T-helper 22 cell (primary cell): ENCODE measurements at regions not wholly inside any gene's neighbourhood (a gene's known extent, or its start where the extent isn't known, plus 50 kb on each side); places are given as distances from the start of the nearest gene placed in this dataset.

Experiments
- DNase-seq: peaks from one replicate; pipeline ENCODE4 v3.0.0-alpha.2; 2020; ENCODE audit warnings: low read depth

- no peak for DNase-seq
These were observed 359.4 kb downstream of the CSNK1G3 start for GRCh38 chr5:123871373-123871772.

DNA sequence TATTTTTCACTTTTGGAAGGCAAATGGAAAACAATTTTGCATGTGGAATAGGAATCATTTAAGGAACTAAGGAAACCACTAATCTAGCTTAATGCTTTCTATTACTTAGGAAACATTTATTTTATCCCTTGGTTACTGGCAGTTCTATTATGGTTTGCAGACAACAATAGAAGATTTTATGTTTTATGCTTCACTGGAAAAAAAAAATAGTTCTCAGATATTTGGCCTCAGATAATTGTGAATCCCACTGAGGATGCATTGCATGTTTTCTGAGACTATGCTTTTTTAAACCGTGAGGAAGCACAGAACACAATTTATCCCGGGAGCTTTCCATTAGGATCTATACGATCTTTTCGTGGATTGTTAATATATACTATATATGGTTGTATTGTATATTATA is 356.9 kb downstream of the CSNK1G3 start:
- no peak for DNase-seq

DNA sequence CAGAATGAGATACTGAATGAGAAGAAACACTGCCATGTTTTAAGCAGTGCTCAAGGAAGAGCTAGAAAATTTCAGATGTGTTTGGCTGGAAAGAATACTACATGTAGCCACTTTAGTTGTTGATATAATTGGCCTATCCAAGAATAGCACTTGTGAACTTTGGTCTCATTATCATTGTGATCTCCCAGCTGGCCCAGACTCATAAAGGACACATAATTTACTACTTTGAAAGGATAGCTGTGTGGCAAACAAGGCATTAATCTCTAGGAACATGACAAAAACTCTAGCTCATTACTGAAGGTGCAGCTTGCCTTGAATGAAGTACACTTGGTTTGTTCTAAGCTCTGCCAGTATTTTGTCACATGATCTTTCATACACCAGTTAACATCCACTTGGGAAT is 356.3 kb downstream of the CSNK1G3 start:
- DNase-seq, result no peak

DNA sequence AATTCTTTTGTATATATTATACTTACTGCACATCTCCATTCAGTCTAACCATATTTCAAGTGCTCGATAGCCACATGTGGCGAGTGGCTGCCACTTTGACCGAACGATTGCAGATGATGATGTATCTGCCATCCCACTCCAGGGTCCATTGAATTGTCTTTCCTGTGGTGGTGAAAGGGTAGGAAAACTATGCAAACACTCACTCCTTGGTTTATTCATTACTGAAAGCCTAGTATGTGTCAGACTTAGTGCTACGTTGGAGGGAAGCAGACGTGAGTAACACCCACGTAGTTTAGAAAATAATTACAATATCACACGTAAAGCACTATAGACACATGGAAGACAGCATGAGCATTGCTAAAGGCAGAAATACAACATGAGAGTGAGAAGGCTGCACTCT is 353.7 kb downstream of the CSNK1G3 start:
- DNase-seq, result no peak

DNA sequence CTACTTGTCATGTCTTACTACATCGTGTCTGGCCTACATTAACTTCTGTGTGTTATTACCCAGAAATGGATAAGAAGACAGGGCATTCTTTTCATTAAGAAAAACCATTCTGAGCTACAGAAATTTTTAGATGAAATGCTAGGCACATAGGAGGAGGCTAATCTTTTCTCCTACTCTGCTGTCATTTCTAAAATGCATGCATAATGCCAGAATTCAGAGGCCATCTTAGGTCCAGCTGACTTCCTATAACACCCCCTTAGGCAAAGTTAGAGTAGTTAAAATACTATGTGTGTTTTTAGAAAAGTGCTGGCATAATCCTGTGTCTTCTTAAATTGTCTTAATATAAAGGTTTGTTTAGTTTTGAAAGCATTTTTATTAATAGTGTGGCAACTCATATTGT is 352.6 kb downstream of the CSNK1G3 start:
- no peak for DNase-seq

DNA sequence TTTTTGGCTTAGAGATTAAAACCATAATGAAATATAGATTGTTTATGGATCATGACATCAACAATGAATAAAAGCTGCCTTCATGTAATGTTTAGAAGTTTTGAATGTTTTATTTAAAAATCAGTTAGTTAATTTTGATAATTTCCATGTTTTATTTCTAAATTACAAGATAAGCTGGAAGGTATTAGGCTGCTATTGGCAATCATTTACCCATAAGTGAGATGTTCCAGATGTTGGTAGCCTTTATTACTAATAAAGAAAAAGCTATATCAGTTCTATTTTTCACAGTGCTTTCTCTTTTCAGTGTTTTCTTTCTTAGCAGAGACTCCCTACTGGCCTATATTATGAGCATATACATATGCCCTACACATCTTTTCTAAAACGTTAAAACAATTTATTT is 347.0 kb downstream of the CSNK1G3 start:
- DNase-seq, result no peak

- no peak for DNase-seq
These were observed 344.8 kb downstream of the CSNK1G3 start for GRCh38 chr5:123856766-123857165.

GRCh38 chr5:123855609-123856008 is 343.6 kb downstream of the CSNK1G3 start:
- DNase-seq, result no peak

GRCh38 chr5:123845356-123846100 is 333.6 kb downstream of the CSNK1G3 start:
- DNase-seq, result no peak

GRCh38 chr5:123844873-123845272 is 332.9 kb downstream of the CSNK1G3 start:
- DNase-seq, result no peak

DNA sequence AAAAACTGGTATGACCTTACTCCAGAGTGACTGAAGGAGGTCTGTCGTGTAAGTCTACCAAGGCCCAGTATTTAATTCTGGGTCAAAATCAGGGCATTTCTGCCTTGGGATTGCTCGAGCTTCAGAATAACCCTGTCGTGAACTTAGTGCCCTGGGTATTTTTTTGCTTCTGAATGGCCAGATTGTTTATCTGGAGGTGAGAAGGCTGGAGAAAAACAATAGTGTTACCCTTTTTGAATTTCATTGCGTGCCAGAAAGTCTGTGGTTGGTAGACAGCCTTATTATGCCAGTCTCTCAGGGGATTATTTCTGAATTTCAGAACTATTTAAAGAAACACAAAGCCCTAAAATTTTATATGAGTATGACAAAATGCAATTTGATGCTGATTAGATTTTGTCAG is 323.4 kb downstream of the CSNK1G3 start:
- no peak for DNase-seq

- DNase-seq, result no peak
These were observed 318.6 kb downstream of the CSNK1G3 start for GRCh38 chr5:123830575-123830974.

GRCh38 chr5:123827811-123828210 is 315.8 kb downstream of the CSNK1G3 start:
- DNase-seq, result no peak

GRCh38 chr5:123819833-123820232 is 307.9 kb downstream of the CSNK1G3 start:
- DNase-seq, result no peak

DNA sequence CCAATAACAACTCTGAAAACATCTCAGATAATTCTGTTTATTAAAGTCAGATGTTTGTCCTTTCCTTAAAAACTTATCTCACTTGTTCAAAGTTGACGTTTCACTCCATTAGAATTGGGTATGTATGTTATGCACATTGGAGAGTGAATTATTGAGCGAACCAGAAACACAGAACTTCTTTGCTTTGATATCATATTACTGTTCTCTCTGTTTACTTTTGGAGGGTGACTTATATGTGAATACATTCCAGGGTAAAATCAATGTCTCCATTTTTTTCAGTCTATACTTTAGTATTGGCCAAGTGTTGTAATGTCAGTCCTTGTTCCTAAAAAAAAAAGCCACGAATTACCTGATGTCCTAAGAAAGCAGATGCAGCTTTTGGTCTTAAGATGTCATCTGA is 307.4 kb downstream of the CSNK1G3 start:
- DNase-seq, result no peak

- DNase-seq, result no peak
These were observed 305.3 kb downstream of the CSNK1G3 start for GRCh38 chr5:123817267-123817666.

DNA sequence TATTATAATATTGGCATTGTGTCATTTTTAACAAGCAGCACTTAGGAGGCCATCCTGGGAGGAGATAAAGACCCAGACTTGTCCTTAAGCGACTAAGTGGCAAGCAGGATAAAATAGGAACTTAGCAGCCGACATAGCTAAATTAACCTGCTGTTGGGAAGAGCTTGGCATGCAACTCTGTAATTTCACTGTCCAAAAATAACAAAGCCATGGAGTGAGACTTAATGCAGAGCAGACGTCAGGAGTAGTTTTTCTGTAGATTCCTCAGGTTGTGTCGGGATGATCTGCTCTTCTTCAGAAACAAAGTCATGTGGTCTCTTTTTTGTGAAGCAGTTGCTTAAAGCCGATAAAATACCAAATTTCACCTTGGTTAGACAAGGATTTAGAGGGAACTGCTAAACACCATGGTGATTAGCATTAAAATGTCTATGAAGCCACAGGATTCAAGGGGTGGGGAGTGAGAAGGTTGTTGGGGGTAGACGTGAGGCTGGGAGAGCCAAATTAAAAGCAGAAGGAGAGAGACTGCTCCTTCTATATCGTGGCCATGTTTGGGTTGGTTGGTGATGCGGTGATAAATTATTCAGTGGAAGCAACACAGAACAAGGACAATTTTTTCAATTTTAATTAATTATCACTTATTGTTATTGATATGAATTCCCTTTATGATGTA is 303.0 kb downstream of the CSNK1G3 start:
- no peak for DNase-seq

- DNase-seq, result no peak
These were observed 302.1 kb downstream of the CSNK1G3 start for GRCh38 chr5:123813937-123814624.

GRCh38 chr5:123813264-123813663 is 301.3 kb downstream of the CSNK1G3 start:
- DNase-seq, result no peak

GRCh38 chr5:123811831-123812230 is 299.9 kb downstream of the CSNK1G3 start:
- DNase-seq, result no peak

DNA sequence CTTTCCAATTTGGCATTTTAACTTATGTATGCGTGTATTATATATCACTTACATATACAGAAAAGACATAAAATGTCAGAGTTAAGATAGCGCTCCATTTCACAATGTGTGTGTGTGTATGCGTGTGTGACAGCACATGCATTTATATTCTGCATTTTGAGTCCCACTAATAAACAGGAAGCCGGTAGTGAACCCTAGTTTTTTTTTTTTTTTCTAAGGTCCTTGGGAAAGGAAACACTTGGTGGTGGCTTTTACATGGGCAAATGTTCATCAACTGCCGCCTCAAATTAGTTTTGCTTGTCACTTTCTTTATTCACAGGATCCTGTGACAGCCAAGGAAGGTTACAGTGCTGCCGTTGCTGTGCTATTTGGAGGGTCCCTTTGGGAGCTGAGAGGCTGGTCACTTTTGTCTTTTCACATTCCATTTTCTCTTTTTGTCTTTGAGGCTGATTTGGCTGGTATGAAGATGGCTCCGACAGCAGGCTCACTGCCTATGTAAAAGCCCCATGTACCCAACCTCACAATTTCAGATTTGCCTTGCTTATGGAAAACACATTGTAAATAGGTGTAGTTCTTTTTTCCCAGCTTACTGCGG is 298.9 kb downstream of the CSNK1G3 start:
- DNase-seq, result no peak

DNA sequence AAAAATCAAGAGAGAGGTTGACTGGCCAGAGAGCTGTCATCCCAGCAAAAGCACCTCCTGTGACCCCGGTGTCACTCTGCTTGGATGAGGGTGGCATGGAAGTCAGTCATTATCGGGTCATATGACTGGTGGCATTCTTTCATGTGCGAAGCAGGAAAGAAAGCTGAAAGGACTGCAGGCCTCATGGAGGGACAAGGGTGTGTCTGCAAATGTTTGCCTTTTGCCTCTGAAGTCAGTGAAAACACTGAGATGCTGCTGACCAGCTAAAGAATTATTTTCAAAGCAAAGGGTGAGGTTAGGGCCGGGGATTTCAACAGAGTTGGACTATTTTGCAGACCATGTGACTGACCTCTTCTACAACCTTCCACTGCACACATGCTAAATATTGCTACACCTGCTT is 298.3 kb downstream of the CSNK1G3 start:
- DNase-seq, result no peak
